ENCODE measurements at regions not wholly inside any gene's neighbourhood (a gene's known extent, or its start where the extent isn't known, plus 50 kb on each side); places are given as distances from the start of the nearest gene placed in this dataset.

- no peak for ATAC-seq
Measured at GRCh38 chr11:135009125-135009524, 597.1 kb upstream of the B3GAT1 start.

DNA sequence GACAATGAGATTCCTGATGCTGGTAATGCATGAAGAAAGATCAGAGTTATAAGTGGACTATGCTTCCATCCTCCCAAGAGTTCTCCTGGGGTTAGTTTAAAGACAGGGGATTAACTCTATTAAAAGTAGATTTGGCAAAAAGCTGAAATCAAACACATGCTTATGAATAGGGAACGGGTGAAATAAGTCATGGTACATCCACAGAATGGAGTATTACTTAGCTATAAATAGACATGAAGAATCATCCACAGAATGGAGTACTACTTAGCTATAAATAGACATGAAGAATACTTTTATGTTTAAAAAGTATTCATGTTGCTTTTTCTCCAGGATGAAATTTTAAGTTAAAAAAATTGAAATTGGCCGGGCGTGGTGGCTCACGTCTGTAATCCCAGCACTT lies 596.4 kb upstream of the B3GAT1 start:
- peaks cover 0 to 11% (median 0%) of the 10 kb centered on the region in 3 donors for H3K27me3 ChIP-seq
- in situ Hi-C loops (cut with MboI; ENCODE audit: low sequenced_read_pairs in 4 of 4) (no loop called here), intact Hi-C loops (cut with DNase I; ENCODE audit: low total_unique reads) (no loop called here)
- DNase-seq (no peak), ATAC-seq (no peak)
- H3K27ac ChIP-seq, result no peak overlapping the region
- H3K9me3 ChIP-seq, result no peaks in the 10 kb centered on the region
- H3K4me3 ChIP-seq, result no peak overlapping the region
- H3K4me1 ChIP-seq, result no peaks in the 10 kb centered on the region
- TF ChIP-seq CTCF (IDR thresholded peaks at IDR 0.05 in 4 of 5, conservative IDR thresholded peaks at IDR 0.05 in 1 of 5) (no peak), POLR2A (IDR thresholded peaks at IDR 0.05) (no peak)
- no peaks in the 10 kb centered on the region for H3K36me3 ChIP-seq

More at GRCh38 chr11:135009125-135009524, 597.1 kb upstream of the B3GAT1 start:
- no peak for DNase-seq
- intact Hi-C loops (cut with DNase I; ENCODE audit: low total_unique reads), result no loop called here
- in situ Hi-C loops (cut with MboI; ENCODE audit: low sequenced_read_pairs in 4 of 4), result no loop called here
- TF ChIP-seq CTCF (IDR thresholded peaks at IDR 0.05 in 4 of 5, conservative IDR thresholded peaks at IDR 0.05 in 1 of 5), result no peak
- TF ChIP-seq POLR2A (IDR thresholded peaks at IDR 0.05), result no peak
- H3K4me3 ChIP-seq, result no peak overlapping the region
- no peaks in the 10 kb centered on the region for H3K36me3 ChIP-seq
- H3K9me3 ChIP-seq, result no peaks in the 10 kb centered on the region
- H3K27ac ChIP-seq, result no peak overlapping the region
- H3K4me1 ChIP-seq, result no peaks in the 10 kb centered on the region
- H3K27me3 ChIP-seq, result peaks cover 0 to 11% (median 0%) of the 10 kb centered on the region in 3 donors

- DNase-seq, result no peak
- in situ Hi-C loops (cut with MboI; ENCODE audit: low sequenced_read_pairs in 4 of 4), result no loop called here
- Histone ChIP-seq H3K27ac (no peak overlapping the region), H3K4me1 (no peaks in the 10 kb centered on the region), H3K9me3 (no peaks in the 10 kb centered on the region), H3K27me3 (peaks cover 0 to 11% (median 0%) of the 10 kb centered on the region in 3 donors), H3K4me3 (no peak overlapping the region), H3K36me3 (no peaks in the 10 kb centered on the region)
- no peak for ATAC-seq
- TF ChIP-seq CTCF (IDR thresholded peaks at IDR 0.05 in 4 of 5, conservative IDR thresholded peaks at IDR 0.05 in 1 of 5), result no peak
- no peak for TF ChIP-seq POLR2A (IDR thresholded peaks at IDR 0.05)
- intact Hi-C loops (cut with DNase I; ENCODE audit: low total_unique reads), result no loop called here
Measured at GRCh38 chr11:135008001-135008405, 596.0 kb upstream of the B3GAT1 start.

DNA sequence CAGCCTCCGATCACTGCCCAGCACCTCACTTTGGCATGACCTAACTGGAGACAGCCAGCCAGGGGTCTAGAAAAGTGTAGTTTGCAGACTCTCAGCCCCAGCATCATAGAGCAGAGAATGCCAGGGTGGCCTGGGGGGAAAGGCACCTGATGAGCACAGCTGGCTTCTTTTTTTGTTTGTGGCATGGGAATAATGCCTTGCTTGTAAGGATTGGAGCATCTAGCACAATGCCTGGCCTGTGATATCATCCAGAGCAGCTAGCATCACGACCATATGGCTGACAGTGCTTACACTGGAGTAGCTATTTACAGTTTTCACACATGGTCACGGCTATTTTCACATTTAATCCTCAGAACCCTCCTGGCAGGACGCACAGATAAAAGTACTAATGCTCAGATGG lies 594.8 kb upstream of the B3GAT1 start:
- intact Hi-C loops (cut with DNase I; ENCODE audit: low total_unique reads) (no loop called here), in situ Hi-C loops (cut with MboI; ENCODE audit: low sequenced_read_pairs in 4 of 4) (no loop called here)
- DNase-seq (no peak), ATAC-seq (no peak)
- Histone ChIP-seq H3K9me3 (no peaks in the 10 kb centered on the region), H3K27me3 (peaks cover 0 to 11% (median 0%) of the 10 kb centered on the region in 3 donors), H3K27ac (no peak overlapping the region), H3K4me3 (no peak overlapping the region), H3K4me1 (no peaks in the 10 kb centered on the region), H3K36me3 (no peaks in the 10 kb centered on the region)
- TF ChIP-seq POLR2A (IDR thresholded peaks at IDR 0.05) (no peak), CTCF (IDR thresholded peaks at IDR 0.05 in 4 of 5, conservative IDR thresholded peaks at IDR 0.05 in 1 of 5) (no peak)

GRCh38 chr11:135004495-135004894 lies 592.5 kb upstream of the B3GAT1 start:
- in situ Hi-C loops (cut with MboI; ENCODE audit: low sequenced_read_pairs in 4 of 4) (no loop called here), intact Hi-C loops (cut with DNase I; ENCODE audit: low total_unique reads) (no loop called here)
- DNase-seq (no peak), ATAC-seq (no peak)
- Histone ChIP-seq H3K9me3 (no peaks in the 10 kb centered on the region), H3K36me3 (no peaks in the 10 kb centered on the region), H3K27ac (no peak overlapping the region), H3K4me3 (no peak overlapping the region), H3K4me1 (no peaks in the 10 kb centered on the region), H3K27me3 (peaks cover 0 to 11% (median 0%) of the 10 kb centered on the region in 3 donors)
- TF ChIP-seq POLR2A (IDR thresholded peaks at IDR 0.05) (no peak), CTCF (IDR thresholded peaks at IDR 0.05 in 4 of 5, conservative IDR thresholded peaks at IDR 0.05 in 1 of 5) (no peak)
